Transverse colon (tissue), 4 donors: ENCODE measurements at regions not wholly inside any gene's neighbourhood (a gene's known extent, or its start where the extent isn't known, plus 50 kb on each side); places are given as distances from the start of the nearest gene placed in this dataset.

ENCODE experiments used
- EP300 ChIP-seq: sonication (generic); formaldehyde crosslinking; IDR thresholded peaks from one replicate; pipeline ENCODE4 v1.6.1; 2017; ENCODE audit warnings: antibody characterized with exemption, low read depth
- POLR2A ChIP-seq: fragments of 450-650 bp; IDR thresholded peaks from one replicate; pipeline ENCODE4 v1.6.1; 2016; ENCODE audit warnings: antibody characterized with exemption, mild to moderate bottlenecking, moderate library complexity
- POLR2AphosphoS5 ChIP-seq, 3 donors: sonication (generic); formaldehyde crosslinking; IDR thresholded peaks; one replicate each; pipeline ENCODE4 v1.6.1; 2016; ENCODE audit warnings: antibody characterized with exemption in 3 of 3
- TF ChIP-seq, protein P1 (sequence below), 5 experiments: fragments of 200-600 bp in 3 of 5; fragments of 450-650 bp in 2 of 5; sonication (generic) in 3 of 5; IDR thresholded peaks; 1 replicate in 2 of 5; 2 replicates in 3 of 5; pipeline ENCODE4 v1.5.1; 2016 to 2017; ENCODE audit warnings: antibody characterized with exemption in 5 of 5, inconsistent platforms in 3 of 5, mild to moderate bottlenecking in 2 of 5, moderate library complexity in 1 of 5

DNA sequence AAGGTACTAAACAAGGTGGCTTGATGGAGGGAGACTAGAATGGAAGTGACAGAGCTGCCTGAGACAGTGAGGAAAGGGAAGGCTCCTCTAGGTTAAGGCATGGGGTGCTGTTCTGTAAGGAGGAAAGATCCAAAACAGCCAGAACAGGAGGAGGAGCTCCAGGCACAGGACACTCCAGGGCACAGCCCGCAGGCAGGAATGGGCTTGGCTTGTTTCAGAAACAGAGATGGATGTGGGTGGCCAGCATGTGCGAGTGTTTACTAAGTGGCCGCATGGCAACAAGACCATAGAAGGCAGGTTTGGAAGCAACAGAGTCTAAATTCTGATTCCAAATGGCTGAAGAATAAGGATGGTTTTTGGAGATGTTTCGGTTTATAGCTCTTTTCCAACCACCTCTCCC is 889.1 kb downstream of the AACS start:
- TF ChIP-seq, protein P1, sequence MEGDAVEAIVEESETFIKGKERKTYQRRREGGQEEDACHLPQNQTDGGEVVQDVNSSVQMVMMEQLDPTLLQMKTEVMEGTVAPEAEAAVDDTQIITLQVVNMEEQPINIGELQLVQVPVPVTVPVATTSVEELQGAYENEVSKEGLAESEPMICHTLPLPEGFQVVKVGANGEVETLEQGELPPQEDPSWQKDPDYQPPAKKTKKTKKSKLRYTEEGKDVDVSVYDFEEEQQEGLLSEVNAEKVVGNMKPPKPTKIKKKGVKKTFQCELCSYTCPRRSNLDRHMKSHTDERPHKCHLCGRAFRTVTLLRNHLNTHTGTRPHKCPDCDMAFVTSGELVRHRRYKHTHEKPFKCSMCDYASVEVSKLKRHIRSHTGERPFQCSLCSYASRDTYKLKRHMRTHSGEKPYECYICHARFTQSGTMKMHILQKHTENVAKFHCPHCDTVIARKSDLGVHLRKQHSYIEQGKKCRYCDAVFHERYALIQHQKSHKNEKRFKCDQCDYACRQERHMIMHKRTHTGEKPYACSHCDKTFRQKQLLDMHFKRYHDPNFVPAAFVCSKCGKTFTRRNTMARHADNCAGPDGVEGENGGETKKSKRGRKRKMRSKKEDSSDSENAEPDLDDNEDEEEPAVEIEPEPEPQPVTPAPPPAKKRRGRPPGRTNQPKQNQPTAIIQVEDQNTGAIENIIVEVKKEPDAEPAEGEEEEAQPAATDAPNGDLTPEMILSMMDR (IDR thresholded peaks at IDR 0.05): no peak
- TF ChIP-seq EP300 (no peak), POLR2A (no peak), POLR2AphosphoS5 (IDR thresholded peaks at IDR 0.05) (no peak)
